Suprapubic skin (tissue), 4 donors: ENCODE measurements at regions not wholly inside any gene's neighbourhood (a gene's known extent, or its start where the extent isn't known, plus 50 kb on each side); places are given as distances from the start of the nearest gene placed in this dataset.
A peak's percentile ranks its signal among the peaks of the same experiment; 100 is the strongest.

Source experiments
- DNase-seq, 2 donors: peaks; one replicate each; pipeline ENCODE4 v3.0.0-alpha.2; 2019; ENCODE audit warnings: low spot score in 2 of 2
- H3K27ac ChIP-seq: fragments of 200-600 bp; sonication (generic); one replicate; pipeline ENCODE4 v1.5.1; 2019
- H3K27me3 ChIP-seq: fragments of 200-600 bp; sonication (generic); one replicate; pipeline ENCODE4 v1.5.1; 2019
- H3K36me3 ChIP-seq: fragments of 200-600 bp; sonication (generic); one replicate; pipeline ENCODE4 v1.5.1; 2019
- H3K4me1 ChIP-seq: fragments of 200-600 bp; sonication (generic); one replicate; pipeline ENCODE4 v1.5.1; 2019
- H3K4me3 ChIP-seq: fragments of 200-600 bp; sonication (generic); one replicate; pipeline ENCODE4 v1.5.1; 2019; ENCODE audit warnings: mild to moderate bottlenecking
- H3K9me3 ChIP-seq: fragments of 200-600 bp; sonication (generic); one replicate; pipeline ENCODE4 v1.5.1; 2019
- EP300 ChIP-seq: sonication (generic); formaldehyde crosslinking; IDR thresholded peaks from one replicate; pipeline ENCODE4 v1.6.1; 2017; ENCODE audit warnings: antibody characterized with exemption
- POLR2A ChIP-seq, 2 donors: fragments of 450-650 bp; IDR thresholded peaks; one replicate each; pipeline ENCODE4 v1.6.1; 2017; ENCODE audit warnings: antibody characterized with exemption in 2 of 2, mild to moderate bottlenecking in 2 of 2, moderate library complexity in 2 of 2
- POLR2AphosphoS5 ChIP-seq, 3 donors: sonication (generic); formaldehyde crosslinking; IDR thresholded peaks; one replicate each; pipeline ENCODE4 v1.6.1; 2017; ENCODE audit warnings: antibody characterized with exemption in 3 of 3
- WGBS: methylation state at CpG from one replicate; pipeline ENCODE4 v1.1.5; 2018; 5-methylcytosine and 5-hydroxymethylcytosine counted together
- TF ChIP-seq, protein P1 (sequence below), 2 donors: fragments of 200-600 bp in 1 of 2; fragments of 450-650 bp in 1 of 2; sonication (generic) in 1 of 2; IDR thresholded peaks; one replicate each; pipeline ENCODE4 v1.5.1; 2016 to 2019; ENCODE audit warnings: antibody characterized with exemption in 2 of 2, mild to moderate bottlenecking in 1 of 2, moderate library complexity in 1 of 2

DNA sequence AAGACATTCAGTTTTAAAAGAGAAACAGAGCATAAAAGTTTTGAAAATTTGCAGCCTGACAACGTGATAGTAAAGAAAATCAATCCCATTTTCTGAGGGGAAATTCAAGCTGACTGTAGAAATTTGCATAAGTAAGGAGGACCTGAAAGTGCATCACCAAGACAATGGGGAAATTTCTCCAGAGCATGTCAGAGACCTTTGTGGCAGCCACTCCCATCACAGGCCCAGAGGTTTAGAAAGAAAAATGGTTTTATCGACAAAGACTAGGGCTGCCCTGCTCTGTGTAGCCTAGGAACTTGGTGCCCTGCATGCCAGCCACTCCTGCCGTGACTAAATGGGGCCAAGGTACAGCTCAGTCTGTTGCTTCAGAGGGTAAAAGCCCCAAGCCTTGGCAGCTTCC is 1640.2 kb upstream of the PRMT6 start:
- TF ChIP-seq, protein P1, sequence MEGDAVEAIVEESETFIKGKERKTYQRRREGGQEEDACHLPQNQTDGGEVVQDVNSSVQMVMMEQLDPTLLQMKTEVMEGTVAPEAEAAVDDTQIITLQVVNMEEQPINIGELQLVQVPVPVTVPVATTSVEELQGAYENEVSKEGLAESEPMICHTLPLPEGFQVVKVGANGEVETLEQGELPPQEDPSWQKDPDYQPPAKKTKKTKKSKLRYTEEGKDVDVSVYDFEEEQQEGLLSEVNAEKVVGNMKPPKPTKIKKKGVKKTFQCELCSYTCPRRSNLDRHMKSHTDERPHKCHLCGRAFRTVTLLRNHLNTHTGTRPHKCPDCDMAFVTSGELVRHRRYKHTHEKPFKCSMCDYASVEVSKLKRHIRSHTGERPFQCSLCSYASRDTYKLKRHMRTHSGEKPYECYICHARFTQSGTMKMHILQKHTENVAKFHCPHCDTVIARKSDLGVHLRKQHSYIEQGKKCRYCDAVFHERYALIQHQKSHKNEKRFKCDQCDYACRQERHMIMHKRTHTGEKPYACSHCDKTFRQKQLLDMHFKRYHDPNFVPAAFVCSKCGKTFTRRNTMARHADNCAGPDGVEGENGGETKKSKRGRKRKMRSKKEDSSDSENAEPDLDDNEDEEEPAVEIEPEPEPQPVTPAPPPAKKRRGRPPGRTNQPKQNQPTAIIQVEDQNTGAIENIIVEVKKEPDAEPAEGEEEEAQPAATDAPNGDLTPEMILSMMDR (IDR thresholded peaks at IDR 0.05): no peak
- TF ChIP-seq EP300 (no peak), POLR2AphosphoS5 (IDR thresholded peaks at IDR 0.05) (no peak)
- Histone ChIP-seq H3K36me3 (no peaks in the 10 kb centered on the region), H3K4me3 (no peak overlapping the region), H3K9me3 (peaks cover 3% of the 10 kb centered on the region), H3K27me3 (no peaks in the 10 kb centered on the region), H3K4me1 (no peaks in the 10 kb centered on the region), H3K27ac (no peak overlapping the region)
- DNase-seq: no peak
- 93% methylated on average over 3 of the region's 3 CpGs for WGBS

- Histone ChIP-seq H3K27ac (no peak overlapping the region), H3K36me3 (no peaks in the 10 kb centered on the region), H3K4me1 (no peaks in the 10 kb centered on the region), H3K4me3 (no peak overlapping the region), H3K9me3 (peaks cover 3% of the 10 kb centered on the region), H3K27me3 (no peaks in the 10 kb centered on the region)
- TF ChIP-seq POLR2A (IDR thresholded peaks at IDR 0.05): no peak
- no peak for TF ChIP-seq EP300
- TF ChIP-seq, protein P1 (IDR thresholded peaks at IDR 0.05): no peak
- no peak for TF ChIP-seq POLR2AphosphoS5 (IDR thresholded peaks at IDR 0.05)
- WGBS: 39% methylated on average over 1 of the region's 1 CpG
- DNase-seq: no peak
Measured at GRCh38 chr1:105419030-105419429, 1637.4 kb upstream of the PRMT6 start.

GRCh38 chr1:105427543-105427942 is 1628.9 kb upstream of the PRMT6 start:
- no peak for TF ChIP-seq POLR2AphosphoS5 (IDR thresholded peaks at IDR 0.05)
- TF ChIP-seq POLR2A (IDR thresholded peaks at IDR 0.05): no peak
- TF ChIP-seq, protein P1 (IDR thresholded peaks at IDR 0.05): no peak
- TF ChIP-seq EP300: no peak
- 33% methylated on average over 2 of the region's 2 CpGs for WGBS
- Histone ChIP-seq H3K27me3 (no peaks in the 10 kb centered on the region), H3K36me3 (no peaks in the 10 kb centered on the region), H3K4me3 (no peak overlapping the region), H3K9me3 (no peaks in the 10 kb centered on the region), H3K4me1 (no peaks in the 10 kb centered on the region), H3K27ac (no peak overlapping the region)
- DNase-seq: no peak

- no peak overlapping the region for H3K4me3 ChIP-seq
- H3K27me3 ChIP-seq: no peaks in the 10 kb centered on the region
- no peaks in the 10 kb centered on the region for H3K9me3 ChIP-seq
- H3K36me3 ChIP-seq: no peaks in the 10 kb centered on the region
- TF ChIP-seq POLR2AphosphoS5 (IDR thresholded peaks at IDR 0.05) (no peak), POLR2A (IDR thresholded peaks at IDR 0.05) (no peak)
- no peaks in the 10 kb centered on the region for H3K4me1 ChIP-seq
- no peak overlapping the region for H3K27ac ChIP-seq
- 71% methylated on average over 6 of the region's 7 CpGs for WGBS
- DNase-seq: peak in 1 of 2 donors; percentile 57
Measured at GRCh38 chr1:105436589-105437259, 1619.8 kb upstream of the PRMT6 start.

GRCh38 chr1:105437847-105438246 is 1618.6 kb upstream of the PRMT6 start:
- WGBS: 81% methylated on average over 1 of the region's 1 CpG
- H3K27ac ChIP-seq: no peak overlapping the region
- no peak overlapping the region for H3K4me3 ChIP-seq
- H3K9me3 ChIP-seq: no peaks in the 10 kb centered on the region
- no peaks in the 10 kb centered on the region for H3K4me1 ChIP-seq
- TF ChIP-seq POLR2AphosphoS5 (IDR thresholded peaks at IDR 0.05) (no peak), POLR2A (IDR thresholded peaks at IDR 0.05) (no peak), EP300 (no peak)
- TF ChIP-seq, protein P1 (IDR thresholded peaks at IDR 0.05): no peak
- H3K36me3 ChIP-seq: no peaks in the 10 kb centered on the region
- H3K27me3 ChIP-seq: no peaks in the 10 kb centered on the region
- no peak for DNase-seq

DNA sequence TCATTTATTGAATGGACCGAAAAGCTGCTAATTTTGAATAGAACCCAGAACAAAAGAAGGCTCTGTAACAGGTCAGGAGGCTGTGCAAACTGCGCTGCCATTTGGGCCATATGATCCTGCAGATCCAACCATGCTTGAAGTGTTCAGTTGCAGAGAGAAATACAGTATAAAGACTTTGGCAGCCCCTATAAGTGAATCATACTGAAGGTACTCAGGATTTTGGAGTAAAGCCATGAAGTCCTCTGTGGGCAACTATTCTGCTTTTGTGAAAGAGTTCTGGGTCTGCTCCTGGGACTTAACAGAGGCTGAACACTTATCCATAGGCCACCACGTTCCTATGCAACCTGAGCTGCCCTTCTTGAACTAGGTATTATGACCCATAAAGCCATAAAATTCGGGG is 1613.6 kb upstream of the PRMT6 start:
- TF ChIP-seq POLR2A (IDR thresholded peaks at IDR 0.05) (no peak), EP300 (no peak), POLR2AphosphoS5 (IDR thresholded peaks at IDR 0.05) (no peak)
- TF ChIP-seq, protein P1 (IDR thresholded peaks at IDR 0.05): no peak

More for the DNA sequence above, 1613.6 kb upstream of the PRMT6 start:
- no peak for DNase-seq
- Histone ChIP-seq H3K4me1 (no peaks in the 10 kb centered on the region), H3K9me3 (no peaks in the 10 kb centered on the region), H3K27me3 (no peaks in the 10 kb centered on the region), H3K36me3 (no peaks in the 10 kb centered on the region), H3K27ac (no peak overlapping the region), H3K4me3 (no peak overlapping the region)
- WGBS: 76% methylated on average over 4 of the region's 4 CpGs
